ENCODE measurements at regions not wholly inside any gene's neighbourhood (a gene's known extent, or its start where the extent isn't known, plus 50 kb on each side); places are given as distances from the start of the nearest gene placed in this dataset.
A peak's percentile ranks its signal among the peaks of the same experiment; 100 is the strongest.

GRCh38 chr17:14871921-14872320 lies 393.2 kb downstream of the PMP22 start:
- DNase-seq (ENCODE audit: insufficient read length, low spot score, missing footprints) = no peak
- Histone ChIP-seq H4K20me1 (ENCODE audit: insufficient read depth, low read length) (no peaks in the 10 kb centered on the region), H3K9me3 (ENCODE audit: low read depth, low read length) (no peaks in the 10 kb centered on the region), H3K79me2 (ENCODE audit: insufficient read depth, low read length) (no peaks in the 10 kb centered on the region), H2AFZ (ENCODE audit: low read length) (no peak overlapping the region), H3K36me3 (ENCODE audit: insufficient read depth, low read length) (no peaks in the 10 kb centered on the region), H3K27me3 (ENCODE audit: insufficient read depth, low read length) (no peaks in the 10 kb centered on the region), H3K4me3 (ENCODE audit: insufficient read depth, low read length) (no peak overlapping the region), H3K4me1 (ENCODE audit: insufficient read depth, low read length) (peaks cover 8% of the 10 kb centered on the region), H3K4me2 (ENCODE audit: insufficient read depth, low read length) (no peak overlapping the region), H3K27ac (ENCODE audit: low read depth, low read length) (no peak overlapping the region)
- TF ChIP-seq, protein P1, sequence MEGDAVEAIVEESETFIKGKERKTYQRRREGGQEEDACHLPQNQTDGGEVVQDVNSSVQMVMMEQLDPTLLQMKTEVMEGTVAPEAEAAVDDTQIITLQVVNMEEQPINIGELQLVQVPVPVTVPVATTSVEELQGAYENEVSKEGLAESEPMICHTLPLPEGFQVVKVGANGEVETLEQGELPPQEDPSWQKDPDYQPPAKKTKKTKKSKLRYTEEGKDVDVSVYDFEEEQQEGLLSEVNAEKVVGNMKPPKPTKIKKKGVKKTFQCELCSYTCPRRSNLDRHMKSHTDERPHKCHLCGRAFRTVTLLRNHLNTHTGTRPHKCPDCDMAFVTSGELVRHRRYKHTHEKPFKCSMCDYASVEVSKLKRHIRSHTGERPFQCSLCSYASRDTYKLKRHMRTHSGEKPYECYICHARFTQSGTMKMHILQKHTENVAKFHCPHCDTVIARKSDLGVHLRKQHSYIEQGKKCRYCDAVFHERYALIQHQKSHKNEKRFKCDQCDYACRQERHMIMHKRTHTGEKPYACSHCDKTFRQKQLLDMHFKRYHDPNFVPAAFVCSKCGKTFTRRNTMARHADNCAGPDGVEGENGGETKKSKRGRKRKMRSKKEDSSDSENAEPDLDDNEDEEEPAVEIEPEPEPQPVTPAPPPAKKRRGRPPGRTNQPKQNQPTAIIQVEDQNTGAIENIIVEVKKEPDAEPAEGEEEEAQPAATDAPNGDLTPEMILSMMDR (IDR thresholded peaks at IDR 0.05; ENCODE audit: extremely low read depth, low read depth, low read length) = no peak

DNA sequence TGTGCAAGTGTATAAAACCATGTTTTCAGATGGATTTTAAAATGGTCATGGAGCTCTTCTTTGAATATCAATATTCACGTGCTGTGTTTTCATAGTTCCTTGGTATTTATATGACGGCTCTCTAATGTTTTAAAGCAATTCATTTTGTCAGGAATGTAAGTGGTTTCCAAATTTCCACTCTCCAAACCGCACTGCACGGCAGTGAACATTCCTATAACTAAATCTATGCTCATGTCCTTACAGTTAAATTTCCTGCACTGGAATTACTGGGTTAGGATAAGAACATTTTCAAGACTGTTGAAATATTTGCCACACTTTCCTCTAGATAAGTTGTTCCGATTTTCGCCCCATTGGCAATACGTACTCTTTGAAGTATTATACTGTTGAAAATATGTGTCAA lies 398.9 kb downstream of the PMP22 start:
- no peak overlapping the region for H3K4me3 ChIP-seq (ENCODE audit: insufficient read depth, low read length)
- no peaks in the 10 kb centered on the region for H3K27me3 ChIP-seq (ENCODE audit: insufficient read depth, low read length)
- TF ChIP-seq, protein P1 (IDR thresholded peaks at IDR 0.05; ENCODE audit: extremely low read depth, low read depth, low read length) = no peak
- no peaks in the 10 kb centered on the region for H3K36me3 ChIP-seq (ENCODE audit: insufficient read depth, low read length)
- H3K4me2 ChIP-seq (ENCODE audit: insufficient read depth, low read length) = peak overlapping the region; percentile 2
- H3K9me3 ChIP-seq (ENCODE audit: low read depth, low read length) = no peaks in the 10 kb centered on the region
- no peak overlapping the region for H2AFZ ChIP-seq (ENCODE audit: low read length)
- peaks cover 11% of the 10 kb centered on the region for H3K4me1 ChIP-seq (ENCODE audit: insufficient read depth, low read length)
- H3K27ac ChIP-seq (ENCODE audit: low read depth, low read length) = no peak overlapping the region
- no peaks in the 10 kb centered on the region for H4K20me1 ChIP-seq (ENCODE audit: insufficient read depth, low read length)
- no peaks in the 10 kb centered on the region for H3K79me2 ChIP-seq (ENCODE audit: insufficient read depth, low read length)
- DNase-seq (ENCODE audit: insufficient read length, low spot score, missing footprints) = peak; percentile 76

- H3K4me2 ChIP-seq (ENCODE audit: insufficient read depth, low read length) = no peak overlapping the region
- no peaks in the 10 kb centered on the region for H3K27me3 ChIP-seq (ENCODE audit: insufficient read depth, low read length)
- TF ChIP-seq, protein P1 (IDR thresholded peaks at IDR 0.05; ENCODE audit: extremely low read depth, low read depth, low read length) = no peak
- DNase-seq (ENCODE audit: insufficient read length, low spot score, missing footprints) = no peak
- H3K27ac ChIP-seq (ENCODE audit: low read depth, low read length) = no peak overlapping the region
- H4K20me1 ChIP-seq (ENCODE audit: insufficient read depth, low read length) = no peaks in the 10 kb centered on the region
- H3K4me1 ChIP-seq (ENCODE audit: insufficient read depth, low read length) = peaks cover 14% of the 10 kb centered on the region
- no peak overlapping the region for H2AFZ ChIP-seq (ENCODE audit: low read length)
- H3K36me3 ChIP-seq (ENCODE audit: insufficient read depth, low read length) = no peaks in the 10 kb centered on the region
- H3K79me2 ChIP-seq (ENCODE audit: insufficient read depth, low read length) = no peaks in the 10 kb centered on the region
- no peaks in the 10 kb centered on the region for H3K9me3 ChIP-seq (ENCODE audit: low read depth, low read length)
- no peak overlapping the region for H3K4me3 ChIP-seq (ENCODE audit: insufficient read depth, low read length)
Measured at GRCh38 chr17:14864127-14864526, 401.0 kb downstream of the PMP22 start.

DNA sequence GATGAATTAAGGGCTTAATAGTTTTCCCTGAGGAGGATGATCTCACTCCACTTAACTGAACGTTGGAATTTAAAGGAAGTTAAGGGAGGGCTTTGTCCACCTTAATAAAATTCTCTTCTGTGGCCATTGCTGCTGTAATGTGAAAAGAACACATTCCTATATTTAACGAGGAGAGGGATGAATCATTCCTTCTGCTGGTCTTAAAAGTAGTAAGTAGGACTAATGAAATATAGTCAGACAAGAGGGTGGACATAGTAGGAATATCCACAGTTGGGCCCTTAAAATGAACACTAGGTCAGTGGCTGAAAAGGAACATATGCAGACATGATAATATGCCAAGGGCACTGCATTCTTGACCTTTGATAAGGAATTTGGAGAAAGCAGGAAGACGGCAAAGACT lies 405.6 kb downstream of the PMP22 start:
- DNase-seq (ENCODE audit: insufficient read length, low spot score, missing footprints) = peak; percentile 66

More for the DNA sequence above, 405.6 kb downstream of the PMP22 start:
- Histone ChIP-seq H3K9me3 (ENCODE audit: low read depth, low read length) (no peaks in the 10 kb centered on the region), H3K4me3 (ENCODE audit: insufficient read depth, low read length) (no peak overlapping the region), H3K79me2 (ENCODE audit: insufficient read depth, low read length) (no peaks in the 10 kb centered on the region), H3K27me3 (ENCODE audit: insufficient read depth, low read length) (no peaks in the 10 kb centered on the region), H2AFZ (ENCODE audit: low read length) (no peak overlapping the region), H3K27ac (ENCODE audit: low read depth, low read length) (no peak overlapping the region), H3K4me1 (ENCODE audit: insufficient read depth, low read length) (peaks cover 3% of the 10 kb centered on the region), H3K4me2 (ENCODE audit: insufficient read depth, low read length) (no peak overlapping the region), H4K20me1 (ENCODE audit: insufficient read depth, low read length) (no peaks in the 10 kb centered on the region), H3K36me3 (ENCODE audit: insufficient read depth, low read length) (no peaks in the 10 kb centered on the region)
- TF ChIP-seq, protein P1 (IDR thresholded peaks at IDR 0.05; ENCODE audit: extremely low read depth, low read depth, low read length) = no peak
